Smooth muscle cell of the brain vasculature (primary cell): ENCODE measurements at regions not wholly inside any gene's neighbourhood (a gene's known extent, or its start where the extent isn't known, plus 50 kb on each side); places are given as distances from the start of the nearest gene placed in this dataset.

ENCODE experiments used
- DNase-seq: peaks from one replicate; pipeline ENCODE4 v3.0.0-alpha.2; 2012; ENCODE audit warnings: low read depth, low spot score

GRCh38 chr5:173464813-173465212 lies 136.6 kb upstream of the STC2 start:
- DNase-seq = no peak

DNA sequence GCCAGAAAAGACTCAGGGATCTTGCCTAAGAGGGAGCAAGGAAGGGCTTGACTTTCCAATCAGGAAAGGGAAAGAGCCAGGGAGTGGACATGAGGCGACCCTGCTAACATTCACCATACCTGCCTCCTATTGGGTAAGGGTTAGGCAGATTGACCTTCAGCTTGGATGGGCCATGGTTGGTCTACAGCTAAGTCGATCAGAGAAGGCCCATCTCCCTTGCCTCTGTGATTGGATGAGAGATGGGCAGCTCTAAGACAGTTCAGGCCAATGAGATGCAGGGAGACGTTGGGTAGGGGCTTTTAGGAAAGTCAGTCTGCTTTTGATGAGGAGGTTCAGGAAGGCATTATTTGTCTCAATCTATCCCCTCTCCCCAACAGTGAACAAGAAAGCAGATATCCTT lies 135.0 kb upstream of the STC2 start:
- DNase-seq = no peak

- DNase-seq = no peak
Measured at GRCh38 chr5:173458828-173459609, 130.8 kb upstream of the STC2 start.

- DNase-seq = no peak
Measured at GRCh38 chr5:173457482-173457881, 129.3 kb upstream of the STC2 start.

GRCh38 chr5:173456751-173457171 lies 128.5 kb upstream of the STC2 start:
- DNase-seq = no peak

GRCh38 chr5:173456181-173456580 lies 128.0 kb upstream of the STC2 start:
- DNase-seq = no peak

DNA sequence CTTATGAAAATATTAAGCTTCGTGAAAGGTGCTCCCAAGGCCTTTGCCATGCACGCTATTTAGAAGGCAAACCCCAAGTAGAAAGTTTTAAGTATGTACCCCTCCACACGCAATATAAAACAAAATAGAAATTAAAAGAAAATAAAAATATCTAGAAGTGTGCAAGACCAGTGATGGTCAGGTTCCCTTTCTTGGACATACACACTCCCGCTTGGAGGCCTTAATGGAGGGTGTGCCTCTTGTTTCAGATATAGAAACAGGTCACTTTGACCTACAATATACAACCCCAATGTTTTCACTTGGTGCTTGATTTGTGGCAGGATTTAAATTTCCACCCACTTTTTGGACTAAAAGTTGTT lies 127.4 kb upstream of the STC2 start:
- no peak for DNase-seq

- DNase-seq = no peak
Measured at GRCh38 chr5:173454736-173455598, 126.8 kb upstream of the STC2 start.

GRCh38 chr5:173454361-173454735 lies 126.1 kb upstream of the STC2 start:
- no peak for DNase-seq

DNA sequence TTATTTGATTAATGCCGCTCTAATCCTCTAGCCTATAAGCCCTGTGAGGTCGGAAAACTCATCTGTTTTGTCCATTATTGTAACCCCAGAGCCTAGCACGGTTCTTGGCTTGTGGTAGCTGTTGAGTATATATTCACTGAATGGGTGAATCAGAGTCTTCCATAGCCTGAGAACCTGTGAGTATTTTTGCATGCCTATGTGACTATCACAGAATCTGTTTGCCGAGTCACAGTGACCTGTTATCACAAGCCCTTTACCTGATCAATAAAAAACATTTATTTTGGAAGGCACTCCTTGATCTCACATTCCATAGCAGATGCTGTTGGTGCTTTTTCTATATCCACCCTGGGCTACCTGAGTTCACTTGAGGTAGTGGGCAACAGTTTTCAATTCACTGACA lies 125.0 kb upstream of the STC2 start:
- DNase-seq = no peak

- no peak for DNase-seq
Measured at GRCh38 chr5:173452119-173452905, 124.1 kb upstream of the STC2 start.

DNA sequence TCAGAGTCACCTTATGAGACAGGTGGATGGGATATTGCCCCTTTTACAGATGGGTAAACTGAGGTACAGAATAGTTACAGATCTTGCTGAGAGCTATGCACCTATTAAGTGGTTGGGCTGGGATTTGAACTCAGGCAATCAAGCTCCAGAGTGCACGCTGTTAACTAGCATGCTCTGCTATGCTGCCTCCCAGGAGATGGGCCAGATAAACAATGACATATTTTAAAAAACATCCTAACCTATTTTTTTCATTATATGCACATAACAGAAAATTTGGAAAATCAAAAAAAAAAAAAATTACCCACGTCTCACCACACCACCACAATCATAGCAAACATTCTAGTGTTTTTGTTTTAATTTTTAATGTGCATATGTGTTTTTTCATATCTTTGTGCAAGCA lies 123.4 kb upstream of the STC2 start:
- DNase-seq = no peak

GRCh38 chr5:173451031-173451430 lies 122.8 kb upstream of the STC2 start:
- DNase-seq = no peak

DNA sequence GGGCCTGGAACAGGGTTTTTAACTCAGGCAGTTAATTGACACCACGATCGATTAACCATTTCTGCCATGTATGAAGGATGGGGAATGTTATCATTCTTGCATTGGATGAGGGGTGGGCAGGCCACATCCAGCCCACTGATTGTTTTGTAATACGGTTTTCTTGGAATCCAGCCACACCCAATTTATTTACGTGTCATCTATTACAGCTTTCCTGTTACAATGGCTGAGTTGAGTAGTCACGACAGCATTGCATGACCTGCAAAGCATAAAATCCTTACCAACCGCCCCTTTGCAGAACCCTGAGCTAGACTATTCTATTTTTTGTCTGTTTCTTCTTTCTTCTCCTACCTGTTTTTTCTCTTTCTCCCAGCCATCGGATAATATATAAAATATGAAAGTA lies 122.0 kb upstream of the STC2 start:
- DNase-seq = no peak

DNA sequence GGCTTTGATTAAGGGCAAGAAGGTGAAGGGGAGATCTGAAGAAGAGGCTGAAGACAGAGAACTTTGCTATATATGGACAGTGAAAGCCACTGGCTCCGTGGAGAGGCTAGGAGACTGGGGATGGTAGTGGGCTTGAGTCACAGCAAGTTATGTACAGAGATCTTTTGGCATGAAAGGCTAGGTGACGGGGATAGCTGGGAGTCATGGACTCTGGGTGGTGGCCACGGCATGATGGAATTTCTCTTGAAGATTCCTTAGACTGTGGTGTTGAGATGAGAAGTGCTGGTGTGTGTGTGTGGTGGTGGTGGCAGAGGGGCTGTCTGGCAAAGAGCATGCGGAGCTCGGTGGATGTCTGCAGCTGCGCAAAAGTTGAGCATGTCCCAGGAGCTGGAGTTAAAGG lies 120.6 kb upstream of the STC2 start:
- no peak for DNase-seq

- DNase-seq = no peak
Measured at GRCh38 chr5:173443971-173444370, 115.8 kb upstream of the STC2 start.

- no peak for DNase-seq
Measured at GRCh38 chr5:173441053-173441628, 112.9 kb upstream of the STC2 start.

DNA sequence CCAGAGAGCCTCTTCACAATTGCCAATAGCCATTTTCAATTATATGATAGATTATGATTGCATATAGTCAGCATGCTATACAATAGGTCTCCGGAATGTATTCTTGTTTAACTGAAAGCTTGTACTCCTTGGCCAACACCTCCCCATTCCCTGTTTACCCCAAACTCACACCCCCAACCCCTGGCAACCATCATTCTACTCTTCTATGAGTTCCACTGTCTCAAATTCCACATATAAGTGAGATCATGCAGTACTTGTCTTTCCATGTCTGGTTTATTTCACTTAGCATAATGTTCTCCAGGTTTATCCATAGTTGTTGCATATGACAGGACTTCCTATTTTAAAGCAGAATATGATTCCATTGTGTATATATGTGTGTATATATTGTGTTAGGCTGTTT lies 110.7 kb upstream of the STC2 start:
- DNase-seq = no peak

- no peak for DNase-seq
Measured at GRCh38 chr5:173435447-173435846, 107.2 kb upstream of the STC2 start.

DNA sequence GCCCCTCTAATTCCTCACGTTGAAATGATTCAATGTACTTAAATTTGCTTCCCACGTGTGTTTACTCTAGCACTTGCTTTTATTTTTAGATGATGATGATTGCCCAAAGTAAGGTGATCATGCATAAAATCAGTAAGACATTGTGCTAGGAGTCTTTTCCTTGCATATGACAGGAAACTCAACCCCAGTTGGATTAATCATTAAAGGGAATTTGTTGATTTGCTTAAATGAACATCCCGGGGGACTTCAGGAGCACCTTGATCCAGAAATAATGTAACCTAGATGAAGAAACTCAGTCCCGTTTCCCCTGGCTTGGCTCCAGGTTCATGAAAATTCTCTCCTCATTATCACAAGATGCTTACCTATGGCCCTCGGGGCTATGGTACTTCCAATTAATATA lies 106.1 kb upstream of the STC2 start:
- no peak for DNase-seq

- no peak for DNase-seq
Measured at GRCh38 chr5:173430394-173430793, 102.2 kb upstream of the STC2 start.
